ENCODE measurements at regions not wholly inside any gene's neighbourhood (a gene's known extent, or its start where the extent isn't known, plus 50 kb on each side); places are given as distances from the start of the nearest gene placed in this dataset.

DNA sequence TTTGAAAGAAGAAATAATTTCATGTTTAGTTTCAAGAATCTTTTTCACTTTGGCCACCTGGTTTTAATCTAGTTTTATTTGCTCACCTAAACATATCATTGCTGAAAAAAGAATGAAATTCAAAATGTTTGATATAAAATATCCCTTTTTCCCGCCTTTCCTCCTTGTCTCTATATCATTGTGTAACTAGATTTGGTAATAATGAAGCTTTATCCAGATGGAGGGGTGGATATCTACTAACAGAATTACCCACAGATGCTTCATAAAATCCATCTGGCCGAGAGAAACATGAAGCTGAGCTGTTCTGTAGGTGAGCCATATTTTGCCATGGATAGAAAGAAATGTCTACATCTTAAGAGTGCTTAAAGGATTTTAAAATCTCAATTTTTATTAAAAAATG, 214.7 kb downstream of the ICE1 start:
- Mint-ChIP-seq H3K27ac (no peak overlapping the region), H3K4me3 (no peak overlapping the region), H3K27me3 (peaks cover 16% of the 10 kb centered on the region), H3K4me1 (ENCODE audit: unreplicated experiment) (no peaks in the 10 kb centered on the region), H3K36me3 (no peaks in the 10 kb centered on the region), H3K9me3 (peaks cover 4% of the 10 kb centered on the region)
- TF ChIP-seq, protein P1, sequence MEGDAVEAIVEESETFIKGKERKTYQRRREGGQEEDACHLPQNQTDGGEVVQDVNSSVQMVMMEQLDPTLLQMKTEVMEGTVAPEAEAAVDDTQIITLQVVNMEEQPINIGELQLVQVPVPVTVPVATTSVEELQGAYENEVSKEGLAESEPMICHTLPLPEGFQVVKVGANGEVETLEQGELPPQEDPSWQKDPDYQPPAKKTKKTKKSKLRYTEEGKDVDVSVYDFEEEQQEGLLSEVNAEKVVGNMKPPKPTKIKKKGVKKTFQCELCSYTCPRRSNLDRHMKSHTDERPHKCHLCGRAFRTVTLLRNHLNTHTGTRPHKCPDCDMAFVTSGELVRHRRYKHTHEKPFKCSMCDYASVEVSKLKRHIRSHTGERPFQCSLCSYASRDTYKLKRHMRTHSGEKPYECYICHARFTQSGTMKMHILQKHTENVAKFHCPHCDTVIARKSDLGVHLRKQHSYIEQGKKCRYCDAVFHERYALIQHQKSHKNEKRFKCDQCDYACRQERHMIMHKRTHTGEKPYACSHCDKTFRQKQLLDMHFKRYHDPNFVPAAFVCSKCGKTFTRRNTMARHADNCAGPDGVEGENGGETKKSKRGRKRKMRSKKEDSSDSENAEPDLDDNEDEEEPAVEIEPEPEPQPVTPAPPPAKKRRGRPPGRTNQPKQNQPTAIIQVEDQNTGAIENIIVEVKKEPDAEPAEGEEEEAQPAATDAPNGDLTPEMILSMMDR (conservative IDR thresholded peaks at IDR 0.05) = no peak
- DNase-seq (ENCODE audit: extremely low spot score, unreplicated experiment) = no peak

DNA sequence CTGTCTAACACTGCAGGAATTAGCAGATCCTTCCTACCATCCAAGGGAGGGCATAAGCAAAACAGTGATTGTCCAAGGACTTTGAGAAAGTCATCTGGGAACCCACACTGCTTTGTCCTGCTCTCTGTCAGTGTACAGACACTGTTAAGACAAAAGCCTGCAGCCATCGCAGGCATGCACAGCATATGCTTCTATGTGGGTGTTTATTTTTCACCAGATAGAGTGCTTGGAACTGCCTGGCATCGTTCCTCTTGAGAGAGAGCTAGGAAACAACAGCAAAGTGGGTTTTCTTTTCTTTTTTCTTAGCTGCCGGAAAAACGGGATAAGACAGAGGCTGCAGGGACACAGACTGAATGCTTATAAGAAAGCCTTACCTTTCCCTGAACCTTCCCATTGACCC, 212.3 kb downstream of the ICE1 start:
- Mint-ChIP-seq H3K27me3 (peaks cover 16% of the 10 kb centered on the region), H3K4me1 (ENCODE audit: unreplicated experiment) (no peaks in the 10 kb centered on the region), H3K36me3 (no peaks in the 10 kb centered on the region), H3K4me3 (no peak overlapping the region), H3K9me3 (peaks cover 4% of the 10 kb centered on the region), H3K27ac (no peak overlapping the region)
- DNase-seq (ENCODE audit: extremely low spot score, unreplicated experiment) = no peak
- TF ChIP-seq, protein P1 (conservative IDR thresholded peaks at IDR 0.05) = no peak

DNA sequence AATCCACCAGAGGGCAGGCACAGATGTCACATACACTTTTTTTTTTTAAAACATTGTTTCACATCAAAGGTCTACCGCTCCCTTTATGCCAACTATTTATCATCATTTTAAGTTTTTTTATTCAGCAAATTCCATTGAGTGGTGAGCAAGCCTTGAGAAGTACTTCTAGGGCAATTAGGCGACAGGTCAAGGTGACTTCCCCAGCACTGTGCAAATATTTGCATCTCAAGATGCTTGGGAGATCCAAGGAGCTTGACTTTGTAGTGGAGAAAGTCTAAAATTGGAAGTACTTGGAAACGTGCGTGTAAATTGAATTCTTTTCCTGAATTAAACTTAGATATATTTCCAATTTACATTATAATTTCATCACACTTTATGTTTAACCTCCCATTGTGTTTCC, 211.1 kb downstream of the ICE1 start:
- Mint-ChIP-seq H3K27ac (no peak overlapping the region), H3K4me3 (no peak overlapping the region), H3K27me3 (peaks cover 16% of the 10 kb centered on the region), H3K4me1 (ENCODE audit: unreplicated experiment) (no peaks in the 10 kb centered on the region), H3K9me3 (peaks cover 4% of the 10 kb centered on the region), H3K36me3 (no peaks in the 10 kb centered on the region)
- DNase-seq (ENCODE audit: extremely low spot score, unreplicated experiment) = no peak
- TF ChIP-seq, protein P1 (conservative IDR thresholded peaks at IDR 0.05) = no peak

DNA sequence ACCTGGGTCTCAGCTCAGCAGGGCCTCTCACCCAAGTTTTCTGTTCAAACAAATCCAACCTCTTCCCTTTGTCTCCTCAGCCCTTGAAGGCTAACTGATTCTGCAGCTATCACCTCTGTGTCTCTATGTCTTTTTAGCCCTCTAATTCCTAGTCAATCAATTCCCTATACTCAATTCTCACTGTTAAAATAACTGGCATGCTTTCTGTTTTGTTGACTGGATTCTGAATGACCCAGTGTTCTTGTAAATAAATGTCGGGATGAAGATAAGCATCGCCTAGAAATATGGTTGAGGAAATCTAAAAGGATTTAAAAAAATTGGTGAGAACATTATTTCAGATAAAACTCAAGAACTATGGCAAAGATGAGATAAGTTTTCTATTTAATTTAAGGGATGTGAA, 210.2 kb downstream of the ICE1 start:
- no peak for DNase-seq (ENCODE audit: extremely low spot score, unreplicated experiment)
- H3K36me3 Mint-ChIP-seq = no peaks in the 10 kb centered on the region
- H3K4me3 Mint-ChIP-seq = no peak overlapping the region
- peaks cover 11% of the 10 kb centered on the region for H3K27me3 Mint-ChIP-seq
- no peak overlapping the region for H3K27ac Mint-ChIP-seq
- H3K9me3 Mint-ChIP-seq = peaks cover 4% of the 10 kb centered on the region
- TF ChIP-seq, protein P1 (conservative IDR thresholded peaks at IDR 0.05) = no peak
- H3K4me1 Mint-ChIP-seq (ENCODE audit: unreplicated experiment) = no peaks in the 10 kb centered on the region

DNA sequence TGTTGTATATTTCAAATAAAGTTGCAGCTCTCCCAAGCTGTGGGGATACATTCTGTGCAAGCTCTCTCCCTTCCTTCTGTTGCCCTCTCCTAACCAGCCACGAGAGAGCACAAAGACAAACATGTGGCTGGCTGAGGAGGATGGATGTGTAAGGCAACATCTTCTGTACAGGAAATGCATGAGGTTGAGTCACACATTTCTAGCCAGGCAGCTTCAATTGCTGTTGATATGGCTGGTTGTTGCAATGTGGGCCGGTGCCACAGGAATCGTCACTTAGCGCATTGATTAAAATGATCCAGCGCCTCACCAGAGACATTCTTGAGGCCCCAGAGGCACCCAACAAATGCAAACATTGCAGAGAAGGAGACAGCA, 207.1 kb downstream of the ICE1 start:
- no peaks in the 10 kb centered on the region for H3K4me1 Mint-ChIP-seq (ENCODE audit: unreplicated experiment)
- no peak for DNase-seq (ENCODE audit: extremely low spot score, unreplicated experiment)
- H3K9me3 Mint-ChIP-seq = peaks cover 6% of the 10 kb centered on the region
- H3K36me3 Mint-ChIP-seq = no peaks in the 10 kb centered on the region
- H3K27me3 Mint-ChIP-seq = peaks cover 4% of the 10 kb centered on the region
- no peak overlapping the region for H3K27ac Mint-ChIP-seq
- TF ChIP-seq, protein P1 (conservative IDR thresholded peaks at IDR 0.05) = no peak
- H3K4me3 Mint-ChIP-seq = no peak overlapping the region
